GM23338 (cell line): ENCODE measurements at regions not wholly inside any gene's neighbourhood (a gene's known extent, or its start where the extent isn't known, plus 50 kb on each side); places are given as distances from the start of the nearest gene placed in this dataset.

Experiments
- ATAC-seq: fragments of 200-7000 bp; cut with Tn5 transposase; 3 replicates; pipeline ENCODE4 v1.9.1; 2020
- DNase-seq: peaks from one replicate; pipeline ENCODE4 v3.0.0-alpha.2; 2015; ENCODE audit warnings: low spot score
- H2AFZ ChIP-seq: fragments of 200-600 bp; sonication (generic); 2 replicates; pipeline ENCODE4 v1.8.0; 2016; ENCODE audit warnings: antibody characterized with exemption, mild to moderate bottlenecking, moderate library complexity
- H3F3A ChIP-seq: fragments of 200-600 bp; sonication (generic); replicated peaks from 2 replicates; pipeline ENCODE4 v1.8.0; 2017; ENCODE audit warnings: antibody characterized with exemption, mixed run types, low read depth
- H3K27ac ChIP-seq: fragments of 200-600 bp; sonication (generic); 2 replicates; pipeline ENCODE4 v1.6.1; 2016; ENCODE audit warnings: low read depth
- H3K27me3 ChIP-seq: fragments of 200-600 bp; sonication (generic); 2 replicates; pipeline ENCODE4 v1.8.0; 2016; ENCODE audit warnings: mild to moderate bottlenecking, mixed run types, moderate library complexity; ENCODE audit not compliant: insufficient read depth
- H3K36me3 ChIP-seq: fragments of 200-600 bp; sonication (generic); 2 replicates; pipeline ENCODE4 v1.8.0; 2016; ENCODE audit warnings: mild to moderate bottlenecking; ENCODE audit not compliant: insufficient read depth
- H3K4me1 ChIP-seq: fragments of 200-600 bp; sonication (generic); 2 replicates; pipeline ENCODE4 v1.8.0; 2016; ENCODE audit warnings: mild to moderate bottlenecking, moderate library complexity; ENCODE audit not compliant: insufficient read depth
- H3K4me2 ChIP-seq: fragments of 200-600 bp; sonication (generic); 2 replicates; pipeline ENCODE4 v1.7.1; 2017; ENCODE audit warnings: mixed run types
- H3K4me3 ChIP-seq: fragments of 200-600 bp; sonication (generic); 2 replicates; pipeline ENCODE4 v1.6.1; 2016; ENCODE audit warnings: mixed run types
- H3K79me2 ChIP-seq: fragments of 200-600 bp; sonication (generic); replicated peaks from 2 replicates; pipeline ENCODE4 v1.8.0; 2017; ENCODE audit warnings: mild to moderate bottlenecking; ENCODE audit not compliant: insufficient read depth
- H3K9me2 ChIP-seq: fragments of 200-600 bp; sonication (generic); 2 replicates; pipeline ENCODE4 v1.8.0; 2017; ENCODE audit not compliant: insufficient read depth
- H4K20me1 ChIP-seq: fragments of 200-600 bp; sonication (generic); replicated peaks from 2 replicates; pipeline ENCODE4 v1.8.0; 2017; ENCODE audit warnings: mild to moderate bottlenecking; ENCODE audit not compliant: insufficient read depth
- H3K27ac Mint-ChIP-seq: 2 replicates; pipeline ENCODE4 v1.8.0; 2020; ENCODE audit warnings: inconsistent platforms, mild to moderate bottlenecking, moderate library complexity, mixed read lengths
- H3K27me3 Mint-ChIP-seq: 3 replicates; pipeline ENCODE4 v1.8.0; 2022; ENCODE audit warnings: low read depth, mild to moderate bottlenecking, moderate library complexity, mixed read lengths, inconsistent platforms; ENCODE audit not compliant: insufficient read depth, poor library complexity
- H3K36me3 Mint-ChIP-seq: 3 replicates; pipeline ENCODE4 v1.8.0; 2021; ENCODE audit warnings: low read depth, mild to moderate bottlenecking, inconsistent platforms, moderate library complexity, mixed read lengths
- H3K4me1 Mint-ChIP-seq: 3 replicates; pipeline ENCODE4 v1.8.0; 2020; ENCODE audit warnings: mild to moderate bottlenecking, inconsistent platforms, mixed read lengths
- H3K4me3 Mint-ChIP-seq: 3 replicates; pipeline ENCODE4 v1.8.0; 2021; ENCODE audit warnings: moderate library complexity, mild to moderate bottlenecking, inconsistent platforms, mixed read lengths
- H3K9me3 Mint-ChIP-seq: 3 replicates; pipeline ENCODE4 v1.8.0; 2020; ENCODE audit warnings: moderate library complexity, mild to moderate bottlenecking, inconsistent platforms, mixed read lengths
- CREB1 ChIP-seq: fragments of 250-450 bp; sonication (Bioruptor Pico); IDR thresholded peaks from 2 replicates; pipeline ENCODE4 v1.5.0; 2020; ENCODE audit warnings: low read depth, mild to moderate bottlenecking, moderate library complexity
- CTCF ChIP-seq, 2 experiments: fragments of 200-600 bp in 1 of 2; sonication (generic) in 1 of 2; conservative IDR thresholded peaks; 2 replicates each; pipeline versions ENCODE4 v1.5.1 to v1.6.1; 2016 to 2017; ENCODE audit warnings: antibody characterized with exemption in 2 of 2, low read depth in 2 of 2, mild to moderate bottlenecking in 2 of 2, moderate library complexity in 1 of 2
- ETS1 ChIP-seq: IDR thresholded peaks from 2 replicates; pipeline ENCODE4 v1.6.1; 2016; ENCODE audit warnings: antibody characterized with exemption
- EZH2 ChIP-seq: fragments of 200-600 bp; sonication (generic); IDR thresholded peaks from one replicate; pipeline ENCODE4 v1.8.0; 2017; ENCODE audit warnings: antibody characterized with exemption, mild to moderate bottlenecking, low read depth; ENCODE audit not compliant: unreplicated experiment
- EZH2phosphoT487 ChIP-seq: fragments of 200-600 bp; sonication (generic); IDR thresholded peaks from one replicate; pipeline ENCODE4 v1.8.1; 2018; ENCODE audit warnings: antibody characterized with exemption; ENCODE audit not compliant: unreplicated experiment
- JUNB ChIP-seq: IDR thresholded peaks from one replicate; pipeline ENCODE4 v1.6.1; 2016; ENCODE audit warnings: antibody characterized with exemption; ENCODE audit not compliant: unreplicated experiment
- NANOG ChIP-seq: IDR thresholded peaks from 2 replicates; pipeline ENCODE4 v1.6.1; 2016; ENCODE audit warnings: antibody characterized with exemption, borderline replicate concordance
- POLR2AphosphoS5 ChIP-seq: IDR thresholded peaks from 2 replicates; pipeline ENCODE4 v1.6.1; 2016; ENCODE audit warnings: antibody characterized with exemption, low read depth
- REST ChIP-seq: IDR thresholded peaks from one replicate; pipeline ENCODE4 v1.6.1; 2018; ENCODE audit warnings: antibody characterized with exemption; ENCODE audit not compliant: unreplicated experiment
- STAT1 ChIP-seq: IDR thresholded peaks from one replicate; pipeline ENCODE4 v1.6.1; 2016; ENCODE audit warnings: antibody characterized with exemption; ENCODE audit not compliant: unreplicated experiment
- ZNF114 ChIP-seq: fragments of 250-450 bp; sonication (Bioruptor Pico); IDR thresholded peaks from 2 replicates; pipeline ENCODE4 v1.5.0; 2020; ENCODE audit warnings: mild to moderate bottlenecking, moderate library complexity
- ZNF331 ChIP-seq: fragments of 250-450 bp; sonication (Bioruptor Pico); IDR thresholded peaks from 2 replicates; pipeline ENCODE4 v1.5.0; 2020; ENCODE audit warnings: low read depth, mild to moderate bottlenecking, moderate library complexity
- ZNF462 ChIP-seq: fragments of 250-450 bp; sonication (Bioruptor Pico); IDR thresholded peaks from 2 replicates; pipeline ENCODE4 v1.5.0; 2020; ENCODE audit warnings: mild to moderate bottlenecking, moderate library complexity

GRCh38 chr2:176753752-176754474, 458.7 kb upstream of the HNRNPA3 start:
- Histone ChIP-seq H3K4me2 (no peak overlapping the region), H3F3A (no peaks in the 10 kb centered on the region), H3K4me1 (peaks cover 34% of the 10 kb centered on the region), H3K27ac (no peak overlapping the region), H3K27me3 (no peaks in the 10 kb centered on the region), H3K4me3 (no peak overlapping the region), H2AFZ (no peak overlapping the region), H4K20me1 (no peaks in the 10 kb centered on the region), H3K79me2 (no peaks in the 10 kb centered on the region), H3K9me2 (no peaks in the 10 kb centered on the region), H3K36me3 (no peaks in the 10 kb centered on the region)
- DNase-seq = no peak
- H3K4me3 Mint-ChIP-seq = no peak overlapping the region
- H3K27me3 Mint-ChIP-seq = no peaks in the 10 kb centered on the region
- no peak for TF ChIP-seq NANOG
- no peak for TF ChIP-seq REST
- TF ChIP-seq ETS1 = no peak
- no peak for TF ChIP-seq ZNF114
- no peak for TF ChIP-seq STAT1
- TF ChIP-seq ZNF462 (CRISPR knock-in tag) = no peak
- TF ChIP-seq JUNB = no peak
- TF ChIP-seq POLR2AphosphoS5 = no peak
- no peak for TF ChIP-seq CREB1 (CRISPR knock-in tag)
- TF ChIP-seq CTCF (conservative IDR thresholded peaks at IDR 0.05; ENCODE audit: low read depth in 2 of 2) = no peak
- no peak for TF ChIP-seq EZH2
- no peak for TF ChIP-seq ZNF331
- TF ChIP-seq EZH2phosphoT487 = no peak
- no peak overlapping the region for H3K27ac Mint-ChIP-seq
- no peak for ATAC-seq
- no peaks in the 10 kb centered on the region; the same call in 2 of the 3 replicates for H3K36me3 Mint-ChIP-seq
- H3K4me1 Mint-ChIP-seq = peaks cover 29% of the 10 kb centered on the region
- H3K9me3 Mint-ChIP-seq = no peaks in the 10 kb centered on the region
